Parathyroid adenoma (tissue), 2 donors: ENCODE measurements at regions not wholly inside any gene's neighbourhood (a gene's known extent, or its start where the extent isn't known, plus 50 kb on each side); places are given as distances from the start of the nearest gene placed in this dataset.

Source experiments
- H2AFZ ChIP-seq: fragments of 300-600 bp; sonication (generic); one replicate; pipeline ENCODE4 v1.7.0; 2017; ENCODE audit warnings: antibody characterized with exemption, mild to moderate bottlenecking
- H3K27ac ChIP-seq: fragments of 300-600 bp; sonication (generic); one replicate; pipeline ENCODE4 v1.7.0; 2017
- H3K27me3 ChIP-seq: fragments of 300-600 bp; sonication (generic); one replicate; pipeline ENCODE4 v1.7.0; 2017; ENCODE audit warnings: low read length; ENCODE audit not compliant: control insufficient read depth, insufficient read depth
- H3K36me3 ChIP-seq: fragments of 300-600 bp; sonication (generic); one replicate; pipeline ENCODE4 v1.7.0; 2017; ENCODE audit warnings: low read length; ENCODE audit not compliant: control insufficient read depth, insufficient read depth
- H3K4me1 ChIP-seq: fragments of 300-600 bp; sonication (generic); one replicate; pipeline ENCODE4 v1.7.0; 2017; ENCODE audit warnings: control low read depth
- H3K4me2 ChIP-seq: fragments of 300-600 bp; sonication (generic); one replicate; pipeline ENCODE4 v1.7.0; 2017; ENCODE audit warnings: low read length
- H3K4me3 ChIP-seq: fragments of 300-600 bp; sonication (generic); one replicate; pipeline ENCODE4 v1.7.0; 2017; ENCODE audit warnings: low read depth, low read length
- H3K79me2 ChIP-seq: fragments of 300-600 bp; sonication (generic); one replicate; pipeline ENCODE4 v1.7.0; 2017; ENCODE audit warnings: control low read depth
- H3K9ac ChIP-seq: fragments of 300-600 bp; sonication (generic); one replicate; pipeline ENCODE4 v1.7.0; 2017; ENCODE audit warnings: mild to moderate bottlenecking
- H3K9me3 ChIP-seq: fragments of 300-600 bp; sonication (generic); one replicate; pipeline ENCODE4 v1.7.0; 2017; ENCODE audit warnings: low read length; ENCODE audit not compliant: control insufficient read depth
- TF ChIP-seq, protein P1 (sequence below): fragments of 300-600 bp; sonication (generic); IDR thresholded peaks from one replicate; pipeline ENCODE4 v1.7.0; 2017; ENCODE audit warnings: antibody characterized with exemption, mild to moderate bottlenecking
- donor health status: primary hyperparathyroidism.

DNA sequence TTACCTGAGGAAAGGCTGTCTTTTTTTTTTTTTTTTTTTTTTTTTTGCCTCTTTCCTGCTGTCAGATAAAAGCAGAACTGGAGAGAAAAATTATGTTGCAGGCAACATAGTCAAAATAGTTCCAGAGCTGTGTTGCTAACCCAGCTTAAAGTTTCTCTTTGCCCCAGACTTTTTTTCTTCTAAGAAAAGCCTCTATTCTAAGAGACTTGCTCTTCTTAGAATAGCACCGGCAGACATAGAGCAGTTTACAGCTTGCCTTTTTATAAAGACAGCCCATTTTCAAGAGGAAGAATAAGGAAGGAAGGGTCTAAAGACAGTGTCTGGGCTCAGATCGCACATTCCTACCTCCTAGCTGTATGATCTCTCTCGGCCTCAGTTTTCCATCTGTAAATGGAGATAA is 88.7 kb downstream of the TENT5C start:
- Histone ChIP-seq H3K27me3 (no peaks in the 10 kb centered on the region), H3K9ac (no peak overlapping the region), H2AFZ (no peak overlapping the region), H3K36me3 (no peaks in the 10 kb centered on the region), H3K4me3 (no peak overlapping the region), H3K79me2 (no peaks in the 10 kb centered on the region), H3K4me2 (no peak overlapping the region), H3K4me1 (no peaks in the 10 kb centered on the region), H3K9me3 (no peaks in the 10 kb centered on the region), H3K27ac (no peak overlapping the region)
- TF ChIP-seq, protein P1, sequence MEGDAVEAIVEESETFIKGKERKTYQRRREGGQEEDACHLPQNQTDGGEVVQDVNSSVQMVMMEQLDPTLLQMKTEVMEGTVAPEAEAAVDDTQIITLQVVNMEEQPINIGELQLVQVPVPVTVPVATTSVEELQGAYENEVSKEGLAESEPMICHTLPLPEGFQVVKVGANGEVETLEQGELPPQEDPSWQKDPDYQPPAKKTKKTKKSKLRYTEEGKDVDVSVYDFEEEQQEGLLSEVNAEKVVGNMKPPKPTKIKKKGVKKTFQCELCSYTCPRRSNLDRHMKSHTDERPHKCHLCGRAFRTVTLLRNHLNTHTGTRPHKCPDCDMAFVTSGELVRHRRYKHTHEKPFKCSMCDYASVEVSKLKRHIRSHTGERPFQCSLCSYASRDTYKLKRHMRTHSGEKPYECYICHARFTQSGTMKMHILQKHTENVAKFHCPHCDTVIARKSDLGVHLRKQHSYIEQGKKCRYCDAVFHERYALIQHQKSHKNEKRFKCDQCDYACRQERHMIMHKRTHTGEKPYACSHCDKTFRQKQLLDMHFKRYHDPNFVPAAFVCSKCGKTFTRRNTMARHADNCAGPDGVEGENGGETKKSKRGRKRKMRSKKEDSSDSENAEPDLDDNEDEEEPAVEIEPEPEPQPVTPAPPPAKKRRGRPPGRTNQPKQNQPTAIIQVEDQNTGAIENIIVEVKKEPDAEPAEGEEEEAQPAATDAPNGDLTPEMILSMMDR = no peak

DNA sequence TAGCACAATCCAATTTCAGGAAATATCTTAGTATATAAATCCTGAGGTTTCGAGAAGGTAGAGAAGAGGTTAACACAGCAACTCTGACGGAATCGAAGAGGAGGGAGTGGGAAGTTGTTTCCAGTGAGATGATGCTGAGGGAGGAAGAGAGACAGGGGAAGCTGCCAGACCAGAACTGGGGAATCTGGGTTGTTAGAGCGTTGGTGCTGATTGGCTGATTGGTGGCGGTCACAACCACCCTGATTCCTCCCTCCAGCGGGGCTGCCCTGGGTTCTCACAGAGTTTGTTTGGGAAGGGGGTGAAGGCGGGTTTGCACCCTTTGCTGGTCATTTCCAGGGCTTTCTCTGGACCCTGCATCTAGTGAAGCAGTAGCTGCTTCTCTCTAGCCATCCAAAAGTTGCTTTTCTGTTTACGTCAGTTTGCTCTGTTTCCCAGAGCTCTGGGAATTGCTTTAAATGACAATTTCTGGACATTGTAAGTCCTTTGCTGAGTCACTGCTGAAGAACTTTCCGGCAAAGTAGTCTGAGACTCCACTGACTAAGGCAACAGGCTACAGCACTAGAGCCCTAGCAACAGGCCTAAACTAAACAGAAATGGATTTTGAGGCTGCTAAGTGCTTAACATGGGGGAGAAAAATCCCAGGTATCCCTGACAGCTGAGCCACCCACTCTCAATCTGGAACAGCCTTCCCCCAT is 90.1 kb downstream of the TENT5C start:
- Histone ChIP-seq H3K4me1 (no peaks in the 10 kb centered on the region), H3K27ac (no peak overlapping the region), H3K9ac (no peak overlapping the region), H3K4me3 (no peak overlapping the region), H3K4me2 (no peak overlapping the region), H3K27me3 (no peaks in the 10 kb centered on the region), H3K9me3 (no peaks in the 10 kb centered on the region), H3K79me2 (no peaks in the 10 kb centered on the region), H3K36me3 (no peaks in the 10 kb centered on the region), H2AFZ (no peak overlapping the region)
- TF ChIP-seq, protein P1 = no peak

DNA sequence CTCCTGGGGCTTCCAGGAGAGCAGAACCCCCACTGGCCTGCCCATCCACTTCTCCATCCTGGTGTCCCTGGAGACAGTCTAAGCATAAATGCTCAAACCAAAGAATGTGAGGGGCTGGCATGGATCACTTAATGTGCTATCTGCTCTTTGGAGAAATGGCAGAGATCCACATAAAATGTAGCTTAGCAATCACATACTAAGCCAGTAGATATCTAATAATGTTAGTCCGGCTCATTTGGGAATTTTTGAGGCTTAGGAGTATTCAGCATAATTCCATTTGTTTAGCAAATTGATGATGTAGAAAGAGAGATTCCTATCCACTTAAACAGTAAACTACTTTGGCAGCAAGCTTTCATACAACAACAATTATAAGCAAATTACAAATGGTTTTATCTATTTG is 90.7 kb downstream of the TENT5C start:
- H3K9ac ChIP-seq = no peak overlapping the region
- TF ChIP-seq, protein P1 = no peak
- H3K36me3 ChIP-seq = no peaks in the 10 kb centered on the region
- no peaks in the 10 kb centered on the region for H3K4me1 ChIP-seq
- no peaks in the 10 kb centered on the region for H3K79me2 ChIP-seq
- H3K27ac ChIP-seq = no peak overlapping the region
- no peaks in the 10 kb centered on the region for H3K9me3 ChIP-seq
- H3K4me2 ChIP-seq = no peak overlapping the region
- no peak overlapping the region for H2AFZ ChIP-seq
- no peak overlapping the region for H3K4me3 ChIP-seq
- H3K27me3 ChIP-seq = no peaks in the 10 kb centered on the region

DNA sequence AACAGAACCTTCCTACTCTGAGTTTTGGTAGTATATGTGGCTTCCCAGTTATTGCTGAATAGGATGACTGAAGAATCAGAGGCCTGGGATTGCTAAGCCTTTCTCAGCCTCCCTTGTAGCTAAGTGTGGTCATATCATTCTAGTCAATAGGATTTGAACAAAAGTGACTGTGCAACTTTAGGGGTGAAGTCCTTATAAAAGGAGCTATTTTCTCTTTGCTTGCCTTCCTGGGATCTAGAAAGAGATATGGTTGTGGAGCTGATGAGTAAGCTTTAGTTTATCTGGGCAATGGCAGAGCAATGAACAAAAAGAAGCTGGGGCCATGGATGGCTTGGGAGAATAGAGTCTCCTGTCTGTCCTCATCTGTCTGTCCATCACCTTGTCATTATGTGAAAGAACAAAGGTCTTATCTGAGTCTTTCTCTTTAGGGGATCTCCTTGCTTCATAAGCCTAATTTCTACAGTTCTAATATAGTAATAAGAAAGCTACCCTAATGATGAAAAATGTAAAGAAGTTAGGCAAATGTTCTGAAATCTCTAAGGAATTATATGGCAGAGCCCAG is 91.5 kb downstream of the TENT5C start:
- TF ChIP-seq, protein P1 = no peak
- H3K27me3 ChIP-seq = no peaks in the 10 kb centered on the region
- H3K9ac ChIP-seq = no peak overlapping the region
- H3K4me2 ChIP-seq = no peak overlapping the region
- no peak overlapping the region for H3K27ac ChIP-seq
- no peak overlapping the region for H3K4me3 ChIP-seq
- H3K36me3 ChIP-seq = no peaks in the 10 kb centered on the region
- no peaks in the 10 kb centered on the region for H3K9me3 ChIP-seq
- H2AFZ ChIP-seq = no peak overlapping the region
- no peaks in the 10 kb centered on the region for H3K4me1 ChIP-seq
- no peaks in the 10 kb centered on the region for H3K79me2 ChIP-seq
